HG02973 (cell line): ENCODE measurements at regions not wholly inside any gene's neighbourhood (a gene's known extent, or its start where the extent isn't known, plus 50 kb on each side); places are given as distances from the start of the nearest gene placed in this dataset.

ENCODE experiments used
- ATAC-seq: cut with Tn5 transposase; IDR thresholded peaks from one replicate; pipeline ENCODE4 v1.9.1; 2021; ENCODE audit warnings: moderate library complexity; ENCODE audit not compliant: unreplicated experiment

DNA sequence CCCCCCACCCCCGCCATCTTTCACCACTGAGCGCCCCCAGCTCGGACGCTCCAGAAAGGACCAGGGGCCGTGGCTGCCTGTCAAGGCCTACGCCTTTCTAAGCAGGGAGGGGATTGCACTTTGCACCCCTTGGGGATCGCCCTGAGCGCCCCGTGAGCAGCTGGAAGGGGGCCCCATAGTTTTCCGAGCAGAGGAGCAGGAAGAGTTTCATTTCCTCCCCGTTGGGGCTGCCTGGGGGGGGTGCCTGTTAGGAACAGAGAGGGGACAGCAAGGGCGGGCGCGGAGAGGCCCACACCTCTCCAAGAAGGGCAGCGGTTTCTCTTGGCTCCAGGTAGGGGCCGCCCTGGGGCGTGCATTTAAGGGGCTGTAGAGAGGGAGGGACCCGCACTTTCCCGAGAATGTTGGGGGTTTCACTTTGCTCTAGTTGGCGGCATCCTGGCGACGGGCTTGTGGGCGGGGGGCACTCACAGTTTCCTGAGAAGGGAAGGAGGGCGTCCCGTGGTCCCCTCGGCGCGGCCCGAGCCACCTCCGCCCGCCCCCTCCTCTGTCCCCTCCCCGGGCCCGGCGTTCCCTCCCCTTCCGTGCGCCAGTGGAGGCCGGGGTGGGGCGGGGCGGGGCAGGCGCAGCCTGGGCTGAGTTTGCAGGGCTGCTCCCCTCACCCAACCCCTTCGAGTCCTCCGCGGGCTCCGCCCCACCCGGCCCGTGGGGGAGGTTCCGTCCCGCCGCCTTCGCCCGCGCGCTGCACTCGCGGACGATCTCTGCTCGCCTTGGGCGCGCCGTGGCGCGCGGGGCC is 82.3 kb upstream of the CD99 start:
- peak; percentile 86 for ATAC-seq

DNA sequence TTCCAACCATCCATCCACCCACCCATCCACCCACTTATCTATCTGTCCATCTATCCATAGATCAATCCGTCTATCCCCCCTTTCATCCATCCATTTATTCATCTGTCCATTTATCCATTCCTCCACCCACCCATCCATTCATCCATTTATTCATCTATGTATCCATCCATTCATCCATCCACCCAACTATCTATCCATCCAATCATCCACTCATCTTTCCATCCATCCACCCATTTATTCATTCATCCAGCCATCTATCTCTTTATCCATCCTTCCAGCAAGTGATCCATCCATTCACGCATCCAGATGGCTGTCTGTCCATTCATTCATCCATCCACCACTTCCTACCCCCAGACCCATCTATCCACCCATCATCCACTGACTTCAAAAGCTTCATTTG is 84.0 kb upstream of the CD99 start:
- ATAC-seq, result no peak

DNA sequence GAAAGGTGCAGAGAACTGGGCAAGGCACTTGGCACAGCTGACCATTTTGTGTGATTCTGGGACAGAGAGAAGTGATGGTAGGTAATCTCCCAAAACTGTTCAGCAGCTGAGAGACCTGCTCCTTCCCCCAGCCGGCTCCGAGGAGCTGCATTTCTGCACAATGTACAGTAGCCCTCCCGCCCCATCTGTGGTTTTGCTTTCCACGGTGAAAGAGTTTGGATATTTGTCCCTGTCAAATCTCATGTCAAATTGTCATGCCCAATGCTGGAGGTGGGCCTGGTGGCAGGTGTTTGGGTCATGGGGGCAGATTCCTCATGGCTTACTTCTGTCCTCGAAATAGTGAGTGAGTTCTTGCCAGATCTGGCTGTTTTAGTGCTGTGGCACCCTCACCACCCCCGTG is 90.5 kb upstream of the CD99 start:
- ATAC-seq, result no peak

DNA sequence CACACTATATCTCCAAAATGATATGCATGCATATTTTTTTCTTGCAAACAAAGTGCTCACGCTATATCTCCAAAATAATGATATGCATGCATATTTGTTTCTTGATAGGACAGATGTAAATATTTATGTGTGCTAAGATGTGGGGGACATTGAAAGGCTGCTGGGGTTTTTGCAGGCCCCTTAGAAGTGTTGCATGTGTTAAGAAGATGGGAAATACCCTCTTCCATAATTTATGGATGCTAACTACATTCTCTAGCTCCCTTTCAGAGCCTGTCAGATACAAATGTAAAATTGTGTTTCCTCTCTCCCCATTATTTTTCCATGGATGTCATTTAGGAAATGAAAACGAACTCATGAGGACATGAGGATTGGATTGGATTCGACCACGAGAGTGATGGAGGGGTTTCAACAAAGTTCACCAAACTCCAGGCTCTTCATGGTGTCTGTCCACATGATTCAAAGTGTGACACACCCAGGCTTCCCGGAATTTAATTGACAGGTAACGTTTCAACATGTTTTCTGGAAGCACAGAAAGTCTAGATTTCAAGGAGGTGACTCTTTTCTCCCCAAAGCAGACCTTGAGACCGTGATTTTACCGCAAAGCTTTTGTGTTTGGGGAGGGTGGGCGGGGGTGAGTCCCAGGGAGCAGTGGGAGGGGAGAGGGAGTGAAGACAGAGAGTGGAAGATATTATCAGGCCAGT is 94.4 kb upstream of the CD99 start:
- no peak for ATAC-seq

DNA sequence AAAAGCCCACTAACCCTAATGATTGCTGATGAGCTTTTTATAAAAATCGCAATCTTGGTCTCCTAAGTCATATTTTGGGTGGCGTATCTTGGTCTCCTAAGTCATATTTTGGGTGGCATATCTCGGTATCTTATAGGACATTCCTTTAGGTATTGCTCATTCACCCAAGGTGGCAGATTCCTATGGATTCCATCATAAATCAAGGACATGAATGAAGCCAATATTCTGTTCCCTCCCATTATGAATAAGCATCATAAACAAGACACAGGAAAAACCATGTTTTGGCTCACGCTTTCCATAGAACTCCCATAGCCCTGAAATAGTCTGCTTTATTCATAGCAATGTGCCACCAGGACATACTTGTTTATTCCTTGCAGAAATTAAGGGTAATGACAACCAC is 95.0 kb upstream of the CD99 start:
- no peak for ATAC-seq

DNA sequence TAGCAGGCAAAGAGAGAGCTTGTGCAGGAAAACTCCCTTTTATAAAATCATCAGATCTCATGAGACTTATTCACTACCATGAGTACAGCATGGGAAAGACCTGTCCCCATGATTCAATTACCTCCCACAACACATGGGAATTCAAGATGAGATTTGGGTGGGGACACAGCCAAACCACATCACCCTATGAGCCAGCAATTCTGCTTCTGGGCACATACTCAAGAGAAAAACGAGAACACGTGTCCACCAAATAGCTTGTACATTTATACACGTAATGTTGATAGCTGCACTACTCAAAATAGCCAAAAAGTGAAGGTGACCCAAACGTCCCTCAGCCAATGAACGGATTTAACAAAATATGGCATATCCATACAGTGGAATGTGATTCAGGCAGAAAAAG is 94.5 kb upstream of the DHRSX start:
- no peak for ATAC-seq

DNA sequence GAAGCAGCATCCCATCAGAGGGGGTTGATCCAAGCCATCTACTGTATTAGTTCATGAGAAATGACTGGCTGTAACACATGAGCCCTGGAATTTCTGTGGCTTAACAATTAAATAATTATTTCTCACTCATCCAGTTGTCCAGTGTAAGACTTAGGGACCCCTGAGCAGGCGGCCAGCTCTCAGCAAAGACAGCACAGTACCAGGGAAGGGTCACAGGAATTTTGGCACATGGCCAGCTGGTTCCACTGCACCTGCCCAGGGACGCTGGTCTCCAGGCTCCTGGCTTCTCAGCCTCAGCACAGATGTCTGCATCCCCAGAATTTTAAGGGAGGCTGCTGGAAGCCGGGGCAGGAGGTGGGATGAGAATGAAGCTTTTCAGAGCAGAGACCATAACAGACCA is 93.7 kb upstream of the DHRSX start:
- no peak for ATAC-seq

DNA sequence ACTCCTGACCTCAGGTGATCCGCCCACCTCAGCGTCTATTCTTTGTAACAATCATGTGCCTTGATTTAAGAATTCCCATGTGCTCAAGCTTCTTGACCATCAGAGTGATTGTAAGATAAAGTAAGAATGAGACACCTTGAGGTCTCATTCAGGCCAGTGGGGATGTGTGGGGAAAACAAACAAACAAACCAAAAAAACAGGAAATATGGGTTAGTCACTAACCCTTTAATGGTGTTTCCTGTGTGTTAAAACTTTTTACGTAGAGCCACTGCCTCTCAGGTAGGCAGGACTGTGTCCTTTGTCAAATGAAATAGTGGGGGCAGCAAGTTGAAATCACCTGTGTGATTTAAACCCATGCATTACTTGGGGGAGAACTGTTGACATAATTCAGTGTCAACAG is 91.5 kb upstream of the DHRSX start:
- no peak for ATAC-seq

DNA sequence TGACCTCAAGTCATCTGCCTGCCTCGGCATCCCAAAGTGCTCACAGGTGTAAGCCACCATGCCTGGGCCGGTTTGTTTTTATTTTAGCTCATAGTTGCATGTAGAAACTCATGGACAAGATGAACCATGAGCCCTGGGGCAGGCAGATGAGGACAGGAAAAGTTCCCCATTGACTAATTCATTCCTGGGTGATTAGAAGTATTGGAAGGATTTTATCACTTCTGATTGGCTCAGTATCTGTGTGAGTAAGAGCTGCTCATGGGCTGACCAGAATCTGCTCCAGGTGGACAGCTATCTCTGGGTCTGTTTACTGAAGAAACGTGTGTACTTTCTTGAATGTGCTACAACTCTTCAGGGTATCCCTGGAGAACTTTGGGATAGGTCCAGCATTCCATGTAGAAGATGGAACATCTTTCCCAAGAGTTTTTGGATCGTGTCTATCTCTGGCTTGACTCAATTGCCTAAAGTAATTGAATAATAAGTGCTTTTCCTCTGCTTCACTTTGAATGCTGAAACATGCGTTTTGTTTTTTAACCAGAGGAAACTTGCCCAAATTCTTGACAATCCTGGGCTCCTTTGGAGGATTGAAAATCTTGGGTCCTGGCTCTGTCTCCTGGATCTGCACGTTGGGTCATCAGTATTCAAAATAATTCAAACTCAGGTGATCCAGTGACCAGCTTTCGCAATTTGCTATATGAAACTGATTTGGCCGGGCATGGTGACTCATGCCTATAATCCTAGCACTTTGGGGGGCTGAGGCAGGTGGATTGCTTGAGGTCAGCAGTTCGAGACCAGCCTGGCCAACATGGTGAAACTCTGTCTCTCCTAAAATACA is 88.6 kb upstream of the DHRSX start:
- no peak for ATAC-seq

DNA sequence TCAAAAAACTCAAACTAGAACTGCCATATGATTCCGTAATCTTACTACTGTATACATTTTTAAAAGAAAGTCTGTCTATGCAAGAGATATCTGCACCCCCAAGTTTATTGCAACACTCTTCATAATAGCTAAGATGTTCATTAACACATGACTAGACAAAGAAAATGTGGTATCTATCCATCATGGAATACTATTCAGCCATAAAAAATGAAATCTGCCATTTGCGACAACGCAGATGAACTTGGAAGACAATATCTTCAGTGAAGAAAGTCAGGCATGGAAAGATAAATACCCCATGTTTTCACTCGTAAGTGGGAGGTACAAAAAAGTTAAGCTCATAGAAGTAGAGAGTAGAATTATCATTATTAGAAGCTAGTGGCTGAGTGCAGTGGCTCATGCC is 87.3 kb upstream of the DHRSX start:
- no peak for ATAC-seq

DNA sequence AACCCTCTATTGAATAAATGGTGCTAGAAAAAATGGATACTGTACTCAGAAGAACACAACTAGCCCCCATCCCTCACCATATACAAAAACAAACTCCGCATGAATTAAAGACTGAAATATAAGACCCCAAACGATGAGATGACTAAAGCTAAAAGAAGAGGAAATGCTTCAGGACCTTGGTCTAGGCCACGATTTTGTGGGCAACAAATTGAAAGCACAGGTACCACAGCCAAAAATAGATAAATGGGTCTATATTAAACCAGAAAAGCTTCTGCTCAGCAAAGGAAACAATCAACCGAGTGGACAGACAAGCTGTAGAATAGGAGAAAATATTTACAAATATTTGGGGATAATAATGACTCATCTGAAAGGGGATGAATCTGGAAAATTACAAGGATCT is 86.4 kb upstream of the DHRSX start:
- ATAC-seq, result no peak

DNA sequence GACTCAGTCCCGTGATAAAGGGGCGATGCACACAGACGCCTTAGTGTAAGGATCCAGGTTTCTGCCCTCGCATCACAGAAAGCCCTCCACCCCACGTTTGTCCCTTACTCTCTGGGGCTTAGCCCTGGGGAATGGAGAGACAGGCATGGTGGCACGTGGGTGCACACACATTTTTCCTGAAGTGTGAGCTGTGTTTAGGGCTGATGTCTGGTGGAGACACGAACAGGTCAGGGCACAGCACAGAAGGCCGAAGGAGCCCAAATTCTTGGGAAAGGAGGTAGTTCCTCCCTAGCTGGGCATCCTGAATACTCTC is 84.3 kb upstream of the DHRSX start:
- ATAC-seq, result no peak

DNA sequence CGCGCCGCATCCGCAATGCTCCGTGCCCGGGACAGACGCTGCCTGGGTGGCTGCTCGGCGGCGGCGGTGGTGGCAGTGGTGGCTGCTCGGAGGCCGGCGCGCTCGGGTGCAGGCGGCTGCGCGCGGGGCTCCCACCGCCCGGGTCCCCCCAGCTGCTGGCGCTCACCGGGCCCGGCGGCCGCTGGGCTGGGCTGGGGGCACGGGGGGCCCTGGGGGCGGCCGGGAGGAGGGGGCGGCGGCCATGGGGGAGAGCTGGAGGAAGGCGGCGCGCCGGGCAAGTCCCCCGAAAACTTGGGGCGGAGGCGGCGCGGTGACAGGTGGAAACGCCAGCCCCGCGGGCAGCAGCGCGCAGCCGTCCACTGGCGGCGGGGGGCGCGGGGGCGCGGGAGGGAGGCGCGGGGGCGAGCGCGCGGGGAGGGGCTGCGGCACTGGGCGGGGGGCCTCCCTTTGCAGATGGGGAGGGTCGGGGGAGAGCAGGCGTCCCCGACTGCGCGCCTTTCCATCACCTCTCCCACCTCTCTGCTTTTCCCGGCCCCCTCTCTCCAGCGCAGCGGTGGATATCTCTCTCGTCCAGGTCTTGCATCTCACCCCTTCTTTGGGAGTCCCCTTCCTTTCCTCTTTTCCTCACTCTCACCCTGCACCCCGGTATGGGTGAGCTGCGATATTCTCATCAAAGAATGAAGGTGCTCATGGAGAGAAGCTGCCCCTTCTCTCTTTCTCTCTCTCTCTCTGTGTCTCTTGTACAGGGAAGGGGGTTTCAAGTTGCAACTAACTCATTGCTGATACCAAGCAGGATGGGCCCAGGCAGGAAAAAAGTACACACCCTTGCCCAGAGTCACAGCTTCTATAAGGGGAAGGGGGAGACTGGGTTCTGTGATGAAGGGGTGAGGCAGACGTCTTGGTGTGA is 83.7 kb upstream of the DHRSX start:
- no peak for ATAC-seq

DNA sequence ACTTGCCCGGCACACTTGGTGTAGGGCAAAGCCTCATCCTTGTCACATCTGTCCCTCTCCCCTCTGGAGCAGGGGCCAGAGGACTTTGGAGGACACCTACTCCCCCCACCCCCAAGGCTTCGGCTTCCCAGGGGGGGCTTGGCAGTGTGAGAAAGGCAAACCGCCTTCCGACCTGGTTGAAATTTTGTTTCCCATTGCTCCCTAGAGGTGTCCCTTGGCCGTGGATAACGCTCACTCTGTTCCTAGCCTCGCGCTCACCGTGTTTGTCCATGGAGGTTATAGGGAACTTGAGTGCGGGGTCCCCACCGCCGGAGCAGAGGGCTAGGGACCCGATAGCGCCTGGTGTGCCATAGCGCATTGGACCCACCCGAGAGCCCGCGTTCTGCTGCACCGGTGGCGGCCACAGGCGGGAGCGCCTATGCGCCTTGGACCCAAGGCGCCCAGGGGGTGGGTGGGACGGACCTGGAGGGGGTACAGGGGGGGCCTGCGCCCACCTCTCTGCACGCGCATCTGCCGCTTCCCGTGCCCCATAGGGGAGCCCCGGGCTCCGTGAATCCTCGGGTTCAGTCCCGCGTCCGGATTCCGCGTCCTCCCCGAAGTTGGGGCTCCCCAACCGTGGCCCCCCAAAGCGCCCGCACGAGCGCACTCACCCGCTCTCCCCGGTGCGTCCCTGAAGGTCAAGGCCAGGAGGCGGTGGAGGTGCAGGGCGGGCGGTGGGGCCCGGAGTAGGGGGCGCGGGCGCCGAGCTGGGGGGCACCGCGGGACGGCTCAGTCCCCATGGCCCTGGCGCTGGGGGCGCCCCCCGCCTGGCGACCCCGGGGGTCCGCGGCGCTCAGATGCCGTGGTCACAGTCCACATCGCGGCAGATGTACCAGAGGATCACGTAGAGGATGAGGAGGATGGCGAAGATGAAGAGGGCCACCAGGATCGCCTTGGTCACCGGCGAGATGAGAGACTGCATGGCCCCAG is 82.7 kb upstream of the DHRSX start:
- no peak for ATAC-seq

DNA sequence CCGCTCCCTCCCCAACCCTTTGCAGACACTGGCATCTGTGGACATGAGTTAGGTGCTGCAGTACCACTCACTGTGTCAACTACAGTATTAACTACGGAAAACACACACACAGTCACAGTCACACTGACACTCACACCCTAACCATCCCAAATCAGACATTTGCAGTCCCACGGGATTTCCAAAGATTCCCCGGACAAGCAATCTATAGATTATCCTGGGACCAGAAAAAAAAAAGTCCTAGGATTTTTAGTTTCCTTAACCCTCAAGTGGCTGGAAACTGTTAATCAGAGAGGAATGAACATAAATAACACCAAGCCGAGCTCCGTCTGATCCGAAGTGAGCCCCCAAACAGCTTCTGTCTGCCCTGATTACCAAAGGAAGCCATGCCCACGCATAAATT is 81.9 kb upstream of the DHRSX start:
- ATAC-seq, result no peak

DNA sequence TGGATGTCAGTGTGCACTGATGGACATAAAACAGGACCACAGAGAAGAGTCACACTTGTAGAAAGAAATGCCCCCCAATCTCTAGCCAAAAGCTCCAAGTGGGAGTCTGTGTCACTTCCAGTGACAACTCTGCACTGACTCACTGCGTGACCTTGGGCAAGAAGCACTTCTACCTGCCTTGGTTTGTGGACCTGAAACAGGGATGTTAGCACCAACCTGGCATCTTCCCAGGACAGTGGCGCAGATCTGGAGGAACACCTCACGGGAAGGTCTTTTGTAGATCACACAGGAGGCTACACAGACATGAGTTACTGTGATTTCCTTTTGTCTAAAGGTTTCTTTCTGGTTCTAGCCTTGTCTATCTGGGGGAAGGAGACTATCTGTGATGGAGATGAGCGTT is 80.5 kb upstream of the DHRSX start:
- ATAC-seq, result no peak

DNA sequence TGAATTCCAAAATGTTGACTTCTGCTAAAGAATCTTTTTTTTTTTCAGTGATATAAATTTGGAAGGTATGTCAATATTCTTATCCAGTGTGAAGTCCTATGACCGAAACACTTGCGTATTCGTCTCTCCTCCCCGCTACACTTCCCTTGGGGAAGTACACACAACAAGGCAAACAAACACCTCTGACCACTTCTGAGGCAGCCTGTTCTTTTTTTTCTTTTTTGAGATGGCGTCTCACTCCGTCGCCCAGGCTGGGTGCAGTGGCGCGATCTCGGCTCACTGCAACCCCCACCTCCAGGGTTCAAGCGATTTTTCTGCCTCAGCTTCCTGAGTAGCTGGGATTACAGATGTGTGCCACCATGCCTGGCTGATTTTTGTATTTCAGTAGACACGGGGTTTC is 78.1 kb upstream of the DHRSX start:
- ATAC-seq, result no peak

DNA sequence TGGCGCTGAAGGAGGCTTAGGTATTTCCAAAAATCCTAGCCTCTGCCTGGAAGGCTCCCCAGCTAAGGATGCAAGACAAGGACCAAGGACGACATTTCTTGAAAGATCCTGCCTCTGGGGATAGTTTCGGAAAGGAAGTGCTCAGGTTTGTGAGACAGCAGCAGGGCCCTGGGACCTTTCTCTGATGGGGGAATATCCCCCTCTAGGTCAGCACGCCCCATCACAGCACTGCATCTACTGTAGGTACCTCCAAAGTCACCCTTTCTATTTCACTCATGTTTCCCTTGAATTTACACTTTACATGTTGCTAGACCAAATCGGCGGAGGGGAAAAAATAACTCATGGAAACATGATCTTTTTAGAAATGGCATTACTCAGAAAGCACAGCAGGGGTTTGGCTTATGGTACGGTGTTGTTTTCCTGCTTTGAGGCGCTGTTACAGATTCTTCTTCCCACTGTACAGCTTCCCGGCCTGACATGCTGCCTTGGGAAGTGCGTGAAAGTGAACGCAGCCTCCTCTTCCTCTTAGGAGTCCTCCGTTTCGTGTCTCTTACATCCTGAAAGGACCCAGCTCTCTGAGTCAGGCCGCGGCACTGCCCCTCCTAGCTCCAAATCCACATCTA is 77.2 kb upstream of the DHRSX start:
- no peak for ATAC-seq

DNA sequence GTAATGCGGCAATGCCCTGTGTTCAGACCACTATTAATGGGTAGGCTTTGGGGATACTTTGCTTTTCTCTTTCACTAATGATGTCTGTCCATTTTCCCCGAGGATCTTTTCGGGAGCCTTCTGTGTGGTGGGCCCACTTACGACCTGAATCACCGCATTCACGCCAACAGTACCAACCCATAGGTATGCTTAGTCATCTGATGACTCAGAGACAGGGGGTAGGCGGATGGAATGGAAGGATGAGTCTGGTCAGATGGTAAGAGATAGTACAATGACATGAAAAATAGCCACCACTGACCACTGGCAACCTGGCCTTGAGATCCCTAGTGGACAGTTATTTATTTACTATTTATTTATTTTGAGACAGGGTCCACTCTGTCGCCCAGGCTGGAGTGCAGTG is 76.0 kb upstream of the DHRSX start:
- ATAC-seq, result no peak
